Pancreas (tissue), 10 donors: ENCODE measurements at regions not wholly inside any gene's neighbourhood (a gene's known extent, or its start where the extent isn't known, plus 50 kb on each side); places are given as distances from the start of the nearest gene placed in this dataset.
A peak's percentile ranks its signal among the peaks of the same experiment; 100 is the strongest.
"Not testable (repeated sequence)": the region's sequence is repeated elsewhere in the genome, so short reads cannot be mapped to it uniquely, and the experiment has no call there.

ENCODE experiments used
- ATAC-seq, 4 donors: fragments of 200-7000 bp; cut with Tn5 transposase; one replicate each; pipeline versions ENCODE4 v1.8.0 to v1.9.1; 2020; ENCODE audit warnings: mild to moderate bottlenecking in 4 of 4, moderate library complexity in 4 of 4
- DNase-seq, 6 donors: peaks; one replicate each; pipeline ENCODE4 v3.0.0-alpha.2; 2020
- FAIRE-seq: peaks from 2 replicates; lab custom pipeline; 2012; peaks lifted over from hg19 to GRCh38; lab: Jason Lieb, UNC
- H3K27ac ChIP-seq, 4 donors: fragments of 200-600 bp; sonication (generic); 1 replicate in 3 of 4; 2 replicates in 1 of 4; pipeline versions ENCODE4 v1.5.0 to v1.8.0; 2020
- H3K27me3 ChIP-seq, 4 donors: fragments of 200-600 bp; one replicate each; pipeline ENCODE4 v1.8.0; 2021
- H3K36me3 ChIP-seq, 3 donors: fragments of 200-600 bp; sonication (generic) in 1 of 3; one replicate each; pipeline versions ENCODE4 v1.5.0 to v1.8.0; 2020 to 2021
- H3K4me1 ChIP-seq, 3 donors: fragments of 200-600 bp; one replicate each; pipeline ENCODE4 v1.8.0; 2021
- H3K4me3 ChIP-seq, 4 donors: fragments of 200-600 bp; sonication (generic) in 2 of 4; one replicate each; pipeline versions ENCODE4 v1.5.0 to v1.8.0; 2020 to 2021
- H3K9me3 ChIP-seq, 4 donors: fragments of 200-600 bp; one replicate each; pipeline ENCODE4 v1.8.0; 2021
- CTCF ChIP-seq, 4 donors: fragments of 200-600 bp; sonication (generic) in 3 of 4; IDR thresholded peaks; one replicate each; pipeline versions ENCODE4 v1.5.0 to v1.8.0; 2021; ENCODE audit warnings: antibody characterized with exemption in 4 of 4
- WGBS, 2 donors: extraction: QIAGEN DNeasy Blood & Tissue Kit; methylation state at CpG; one replicate each; pipeline ENCODE4 v1.1.7; 2013; 5-methylcytosine and 5-hydroxymethylcytosine counted together
- intact Hi-C, 3 donors: fragments of 100-400 bp; cut with DNase I; formaldehyde crosslinking; loops; one replicate each; pipeline versions ENCODE4 v1.11.1 to v1.14.2; 2022
- donor health status: healthy with polysubstance abuse.
- donor health status: DM: no; HTN: no; CAD: no; lungs with moderate emphysema.
- donor health status: DM: no; HTN: no; CAD: no.
- donor health status: control.
- donor health status: control.
- donor health status: Bipolar disorder and iron deficiency.
- donor health status: DM: yes; HTN: yes; CAD: no.
- donor health status: DM: no; HTN: no; CAD: no.
- donor health status: DM: no; HTN: no; CAD: no.
- donor health status: DM: yes; HTN: yes; CAD: no.

- no peaks in the 10 kb centered on the region for H3K9me3 ChIP-seq
- H3K36me3 ChIP-seq, result no peaks in the 10 kb centered on the region
- no peaks in the 10 kb centered on the region for H3K27me3 ChIP-seq
- no peak for ATAC-seq
- H3K27ac ChIP-seq, result no peak overlapping the region
- no peak for DNase-seq
- 48 to 55% methylated on average over 2 of the region's 2 CpGs for WGBS, 2 donors
- no peak overlapping the region for H3K4me3 ChIP-seq
- TF ChIP-seq CTCF (IDR thresholded peaks at IDR 0.05), result no peak
- FAIRE-seq, result no peak
- intact Hi-C loops, result no loop called here
- no peaks in the 10 kb centered on the region for H3K4me1 ChIP-seq
These were observed 743.9 kb upstream of the SEMA6A start for GRCh38 chr5:117318528-117318927.

GRCh38 chr5:117315170-117315569 lies 740.5 kb upstream of the SEMA6A start:
- no peak overlapping the region for H3K4me3 ChIP-seq
- TF ChIP-seq CTCF (IDR thresholded peaks at IDR 0.05), result no peak
- WGBS, 2 donors, result 49 to 61% methylated on average over 4 of the region's 4 CpGs

GRCh38 chr5:117304512-117305107 lies 730.0 kb upstream of the SEMA6A start:
- FAIRE-seq, intact Hi-C loops, H3K4me1 ChIP-seq, H3K27me3 ChIP-seq, H3K9me3 ChIP-seq, ATAC-seq, H3K36me3 ChIP-seq, H3K4me3 ChIP-seq, H3K27ac ChIP-seq: not testable (repeated sequence)
- peak in 2 of 6 donors; percentile 34 to 38 for DNase-seq
- 89 to 98% methylated on average over 26 to 34 of the region's 34 CpGs for WGBS, 2 donors

More at GRCh38 chr5:117315170-117315569, 740.5 kb upstream of the SEMA6A start:
- ATAC-seq (no peak), FAIRE-seq (no peak), DNase-seq (no peak)
- Histone ChIP-seq H3K27me3 (no peaks in the 10 kb centered on the region), H3K4me1 (no peaks in the 10 kb centered on the region), H3K9me3 (no peaks in the 10 kb centered on the region), H3K36me3 (no peaks in the 10 kb centered on the region), H3K27ac (no peak overlapping the region)
- intact Hi-C loops, result no loop called here

- ATAC-seq (no peak), DNase-seq (no peak), FAIRE-seq (no peak)
- no peak overlapping the region for H3K4me3 ChIP-seq
- no peak overlapping the region for H3K27ac ChIP-seq
- intact Hi-C loops, result no loop called here
- WGBS, 2 donors, result 60 to 69% methylated on average over 3 of the region's 3 CpGs
- no peak for TF ChIP-seq CTCF (IDR thresholded peaks at IDR 0.05)
- no peaks in the 10 kb centered on the region for H3K27me3 ChIP-seq
- no peaks in the 10 kb centered on the region for H3K4me1 ChIP-seq
- no peaks in the 10 kb centered on the region for H3K9me3 ChIP-seq
- no peaks in the 10 kb centered on the region for H3K36me3 ChIP-seq
These were observed 728.3 kb upstream of the SEMA6A start for GRCh38 chr5:117302949-117303348.

GRCh38 chr5:117302473-117302872 lies 727.9 kb upstream of the SEMA6A start:
- no peak for DNase-seq
- H3K36me3 ChIP-seq, result no peaks in the 10 kb centered on the region
- no peak for ATAC-seq
- no peak for FAIRE-seq
- intact Hi-C loops, result no loop called here
- no peaks in the 10 kb centered on the region for H3K9me3 ChIP-seq
- WGBS, 2 donors, result 55 to 60% methylated on average over 1 of the region's 1 CpG
- H3K27ac ChIP-seq, result no peak overlapping the region
- H3K4me1 ChIP-seq, result no peaks in the 10 kb centered on the region
- TF ChIP-seq CTCF (IDR thresholded peaks at IDR 0.05), result no peak
- H3K27me3 ChIP-seq, result no peaks in the 10 kb centered on the region
- H3K4me3 ChIP-seq, result no peak overlapping the region
